ENCODE measurements at regions not wholly inside any gene's neighbourhood (a gene's known extent, or its start where the extent isn't known, plus 50 kb on each side); places are given as distances from the start of the nearest gene placed in this dataset.

DNA sequence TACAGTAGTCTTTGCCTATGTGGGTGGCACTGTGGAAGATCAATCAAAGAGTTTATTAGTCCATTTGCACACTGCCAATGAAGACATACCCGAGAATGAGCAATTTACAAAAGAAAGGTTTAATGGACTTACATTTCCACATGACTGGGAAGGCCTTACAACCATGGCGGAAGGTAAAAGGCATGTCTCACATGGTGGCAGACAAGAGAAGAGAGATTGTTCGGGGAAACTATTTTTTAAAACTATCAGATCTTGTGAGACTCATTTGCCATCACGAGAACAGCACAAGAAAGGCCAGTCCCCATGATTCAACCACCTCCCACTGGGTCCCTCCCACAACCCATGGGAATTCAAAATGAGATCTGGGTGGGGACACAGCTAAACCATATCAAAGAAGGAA is 432.1 kb downstream of the ZFHX3 start:
- TF ChIP-seq, protein P1, sequence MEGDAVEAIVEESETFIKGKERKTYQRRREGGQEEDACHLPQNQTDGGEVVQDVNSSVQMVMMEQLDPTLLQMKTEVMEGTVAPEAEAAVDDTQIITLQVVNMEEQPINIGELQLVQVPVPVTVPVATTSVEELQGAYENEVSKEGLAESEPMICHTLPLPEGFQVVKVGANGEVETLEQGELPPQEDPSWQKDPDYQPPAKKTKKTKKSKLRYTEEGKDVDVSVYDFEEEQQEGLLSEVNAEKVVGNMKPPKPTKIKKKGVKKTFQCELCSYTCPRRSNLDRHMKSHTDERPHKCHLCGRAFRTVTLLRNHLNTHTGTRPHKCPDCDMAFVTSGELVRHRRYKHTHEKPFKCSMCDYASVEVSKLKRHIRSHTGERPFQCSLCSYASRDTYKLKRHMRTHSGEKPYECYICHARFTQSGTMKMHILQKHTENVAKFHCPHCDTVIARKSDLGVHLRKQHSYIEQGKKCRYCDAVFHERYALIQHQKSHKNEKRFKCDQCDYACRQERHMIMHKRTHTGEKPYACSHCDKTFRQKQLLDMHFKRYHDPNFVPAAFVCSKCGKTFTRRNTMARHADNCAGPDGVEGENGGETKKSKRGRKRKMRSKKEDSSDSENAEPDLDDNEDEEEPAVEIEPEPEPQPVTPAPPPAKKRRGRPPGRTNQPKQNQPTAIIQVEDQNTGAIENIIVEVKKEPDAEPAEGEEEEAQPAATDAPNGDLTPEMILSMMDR (IDR thresholded peaks at IDR 0.05; ENCODE audit: low read depth, low read length) = no peak
- TF ChIP-seq, protein P2, sequence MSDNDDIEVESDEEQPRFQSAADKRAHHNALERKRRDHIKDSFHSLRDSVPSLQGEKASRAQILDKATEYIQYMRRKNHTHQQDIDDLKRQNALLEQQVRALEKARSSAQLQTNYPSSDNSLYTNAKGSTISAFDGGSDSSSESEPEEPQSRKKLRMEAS (IDR thresholded peaks at IDR 0.05; ENCODE audit: low read depth, low read length) = no peak
